Spleen (tissue), 7 donors: ENCODE measurements at regions not wholly inside any gene's neighbourhood (a gene's known extent, or its start where the extent isn't known, plus 50 kb on each side); places are given as distances from the start of the nearest gene placed in this dataset.
"Not testable (repeated sequence)": the region's sequence is repeated elsewhere in the genome, so short reads cannot be mapped to it uniquely, and the experiment has no call there.

Experiments used
- POLR2A ChIP-seq, 3 donors: fragments of 450-650 bp; IDR thresholded peaks; one replicate each; pipeline ENCODE4 v1.5.1; 2017; ENCODE audit warnings: antibody characterized with exemption in 3 of 3, mild to moderate bottlenecking in 1 of 3
- TF ChIP-seq, protein P1 (sequence below), 11 experiments: fragments of 200-600 bp in 7 of 11; fragments of 450-650 bp in 4 of 11; sonication (generic) in 4 of 11; IDR thresholded peaks in 8 of 11; conservative IDR thresholded peaks in 3 of 11; 1 replicate in 7 of 11; 2 replicates in 4 of 11; pipeline versions ENCODE4 v1.4.0 to v1.8.0; 2016 to 2021; ENCODE audit warnings: antibody characterized with exemption in 11 of 11, inconsistent platforms in 4 of 11, mild to moderate bottlenecking in 1 of 11
- donor health status: DM: no; HTN: no; CAD: no; lungs with moderate emphysema.
- donor health status: DM: no; HTN: no; CAD: no.
- donor health status: DM: no; HTN: no; CAD: no.

DNA sequence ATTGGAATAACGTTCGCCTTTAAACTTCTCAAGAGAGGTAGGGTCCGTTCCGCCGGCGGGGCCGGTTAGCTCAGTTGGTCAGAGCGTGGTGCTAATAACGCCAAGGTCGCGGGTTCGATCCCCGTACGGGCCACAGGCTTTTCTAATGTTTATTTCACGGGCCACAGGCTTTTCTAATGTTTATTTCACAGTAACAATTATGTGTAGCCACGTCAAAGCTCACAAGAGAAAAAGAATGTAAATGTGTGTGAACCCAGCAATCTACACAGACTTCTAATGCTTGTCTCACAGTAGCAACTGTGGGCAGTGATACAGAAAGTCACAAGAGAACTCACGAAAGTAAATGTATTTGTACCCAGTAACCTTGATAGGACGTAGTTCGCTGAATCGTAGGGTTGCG lies 121.0 kb upstream of the ZNF322 start:
- not testable (repeated sequence) for TF ChIP-seq POLR2A (IDR thresholded peaks at IDR 0.05)
- TF ChIP-seq, protein P1, sequence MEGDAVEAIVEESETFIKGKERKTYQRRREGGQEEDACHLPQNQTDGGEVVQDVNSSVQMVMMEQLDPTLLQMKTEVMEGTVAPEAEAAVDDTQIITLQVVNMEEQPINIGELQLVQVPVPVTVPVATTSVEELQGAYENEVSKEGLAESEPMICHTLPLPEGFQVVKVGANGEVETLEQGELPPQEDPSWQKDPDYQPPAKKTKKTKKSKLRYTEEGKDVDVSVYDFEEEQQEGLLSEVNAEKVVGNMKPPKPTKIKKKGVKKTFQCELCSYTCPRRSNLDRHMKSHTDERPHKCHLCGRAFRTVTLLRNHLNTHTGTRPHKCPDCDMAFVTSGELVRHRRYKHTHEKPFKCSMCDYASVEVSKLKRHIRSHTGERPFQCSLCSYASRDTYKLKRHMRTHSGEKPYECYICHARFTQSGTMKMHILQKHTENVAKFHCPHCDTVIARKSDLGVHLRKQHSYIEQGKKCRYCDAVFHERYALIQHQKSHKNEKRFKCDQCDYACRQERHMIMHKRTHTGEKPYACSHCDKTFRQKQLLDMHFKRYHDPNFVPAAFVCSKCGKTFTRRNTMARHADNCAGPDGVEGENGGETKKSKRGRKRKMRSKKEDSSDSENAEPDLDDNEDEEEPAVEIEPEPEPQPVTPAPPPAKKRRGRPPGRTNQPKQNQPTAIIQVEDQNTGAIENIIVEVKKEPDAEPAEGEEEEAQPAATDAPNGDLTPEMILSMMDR (IDR thresholded peaks at IDR 0.05 in 8 of 11, conservative IDR thresholded peaks at IDR 0.05 in 3 of 11) = not testable (repeated sequence)
